RWPE2 (cell line): ENCODE measurements at regions not wholly inside any gene's neighbourhood (a gene's known extent, or its start where the extent isn't known, plus 50 kb on each side); places are given as distances from the start of the nearest gene placed in this dataset.
A peak's percentile ranks its signal among the peaks of the same experiment; 100 is the strongest.
"Not testable (repeated sequence)": the region's sequence is repeated elsewhere in the genome, so short reads cannot be mapped to it uniquely, and the experiment has no call there.

Source experiments
- ATAC-seq: fragments of 200-7000 bp; cut with Tn5 transposase; 3 replicates; pipeline ENCODE4 v1.9.1; 2021; ENCODE audit warnings: low read depth
- DNase-seq: peaks from one replicate; pipeline ENCODE4 v3.0.0-alpha.2; 2020; ENCODE audit warnings: low spot score
- H3K27ac ChIP-seq: fragments of 450-650 bp; 2 replicates; pipeline ENCODE4 v1.5.1; 2017; ENCODE audit warnings: mild to moderate bottlenecking; ENCODE audit not compliant: poor library complexity, severe bottlenecking
- H3K27me3 ChIP-seq: fragments of 250-450 bp; sonication (Bioruptor Pico); 2 replicates; pipeline ENCODE4 v1.5.1; 2021; ENCODE audit warnings: mild to moderate bottlenecking, moderate library complexity; ENCODE audit not compliant: insufficient read depth, poor library complexity, severe bottlenecking
- H3K36me3 ChIP-seq: fragments of 250-450 bp; sonication (Bioruptor Pico); 2 replicates; pipeline ENCODE4 v1.5.1; 2020; ENCODE audit warnings: low read depth, mild to moderate bottlenecking, moderate library complexity
- H3K4me1 ChIP-seq: fragments of 250-450 bp; sonication (Bioruptor Pico); 2 replicates; pipeline ENCODE4 v1.5.1; 2021; ENCODE audit warnings: mild to moderate bottlenecking, moderate library complexity; ENCODE audit not compliant: insufficient read depth, poor library complexity, severe bottlenecking
- H3K4me3 ChIP-seq: fragments of 250-450 bp; sonication (Bioruptor Pico); 2 replicates; pipeline ENCODE4 v1.5.1; 2021; ENCODE audit warnings: mild to moderate bottlenecking, moderate library complexity; ENCODE audit not compliant: severe bottlenecking
- H3K9me3 ChIP-seq: fragments of 250-450 bp; sonication (Bioruptor Pico); 2 replicates; pipeline ENCODE4 v1.5.1; 2021; ENCODE audit warnings: mild to moderate bottlenecking, moderate library complexity; ENCODE audit not compliant: severe bottlenecking
- TF ChIP-seq, protein P1 (sequence below): fragments of 450-650 bp; IDR thresholded peaks from one replicate; pipeline ENCODE4 v1.5.1; 2017; ENCODE audit warnings: mild to moderate bottlenecking, moderate library complexity; ENCODE audit not compliant: poor library complexity, severe bottlenecking

DNA sequence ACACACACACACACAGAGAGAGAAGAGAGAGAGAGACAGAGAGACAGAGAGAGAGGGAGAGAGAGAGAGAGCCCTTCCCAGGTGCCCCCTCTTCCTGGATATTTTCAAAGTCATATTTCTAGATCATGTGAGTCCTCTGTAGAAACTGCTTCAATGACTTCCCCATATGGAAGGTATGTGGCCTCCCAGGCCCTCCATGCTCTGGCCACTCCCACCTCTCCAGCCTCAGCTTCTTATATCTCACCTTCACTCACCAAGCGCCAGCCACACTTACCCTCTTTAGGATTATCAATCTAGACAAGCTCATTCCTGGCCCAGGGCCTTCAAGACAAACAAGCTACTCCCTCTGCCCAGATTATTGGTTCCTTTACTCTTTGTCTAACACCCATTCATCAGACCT, 259.7 kb downstream of the MTERF1 start:
- ATAC-seq (no peak), DNase-seq (no peak)
- H3K9me3 ChIP-seq, result no peaks in the 10 kb centered on the region
- no peak overlapping the region for H3K4me3 ChIP-seq
- H3K36me3 ChIP-seq, result no peaks in the 10 kb centered on the region
- no peaks in the 10 kb centered on the region for H3K4me1 ChIP-seq
- TF ChIP-seq, protein P1, sequence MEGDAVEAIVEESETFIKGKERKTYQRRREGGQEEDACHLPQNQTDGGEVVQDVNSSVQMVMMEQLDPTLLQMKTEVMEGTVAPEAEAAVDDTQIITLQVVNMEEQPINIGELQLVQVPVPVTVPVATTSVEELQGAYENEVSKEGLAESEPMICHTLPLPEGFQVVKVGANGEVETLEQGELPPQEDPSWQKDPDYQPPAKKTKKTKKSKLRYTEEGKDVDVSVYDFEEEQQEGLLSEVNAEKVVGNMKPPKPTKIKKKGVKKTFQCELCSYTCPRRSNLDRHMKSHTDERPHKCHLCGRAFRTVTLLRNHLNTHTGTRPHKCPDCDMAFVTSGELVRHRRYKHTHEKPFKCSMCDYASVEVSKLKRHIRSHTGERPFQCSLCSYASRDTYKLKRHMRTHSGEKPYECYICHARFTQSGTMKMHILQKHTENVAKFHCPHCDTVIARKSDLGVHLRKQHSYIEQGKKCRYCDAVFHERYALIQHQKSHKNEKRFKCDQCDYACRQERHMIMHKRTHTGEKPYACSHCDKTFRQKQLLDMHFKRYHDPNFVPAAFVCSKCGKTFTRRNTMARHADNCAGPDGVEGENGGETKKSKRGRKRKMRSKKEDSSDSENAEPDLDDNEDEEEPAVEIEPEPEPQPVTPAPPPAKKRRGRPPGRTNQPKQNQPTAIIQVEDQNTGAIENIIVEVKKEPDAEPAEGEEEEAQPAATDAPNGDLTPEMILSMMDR, result no peak
- H3K27me3 ChIP-seq, result no peaks in the 10 kb centered on the region
- no peak overlapping the region for H3K27ac ChIP-seq

DNA sequence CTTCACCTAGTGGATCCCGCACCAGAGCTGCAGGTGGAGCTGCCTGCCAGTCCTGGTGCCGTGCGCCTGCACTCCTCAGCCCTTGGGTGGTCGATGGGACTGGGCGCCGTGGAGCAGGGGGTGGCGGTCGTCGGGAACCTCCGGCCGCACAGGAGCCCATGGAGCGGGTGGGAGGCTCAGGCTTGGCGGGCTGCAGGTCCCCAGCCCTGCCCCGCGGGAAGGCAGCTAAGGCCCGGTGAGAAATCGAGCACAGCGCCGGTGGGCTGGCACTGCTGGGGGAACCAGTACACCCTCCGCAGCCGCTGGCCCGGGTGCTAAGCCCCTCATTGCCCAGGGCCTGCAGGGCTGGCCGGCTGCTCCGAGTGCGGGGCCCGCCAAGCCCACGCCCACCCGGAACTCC, 253.2 kb downstream of the MTERF1 start:
- not testable (repeated sequence) for H3K27me3 ChIP-seq, H3K36me3 ChIP-seq, DNase-seq, ATAC-seq, H3K4me3 ChIP-seq, H3K9me3 ChIP-seq, H3K27ac ChIP-seq
- H3K4me1 ChIP-seq, result peaks cover 11% of the 10 kb centered on the region

DNA sequence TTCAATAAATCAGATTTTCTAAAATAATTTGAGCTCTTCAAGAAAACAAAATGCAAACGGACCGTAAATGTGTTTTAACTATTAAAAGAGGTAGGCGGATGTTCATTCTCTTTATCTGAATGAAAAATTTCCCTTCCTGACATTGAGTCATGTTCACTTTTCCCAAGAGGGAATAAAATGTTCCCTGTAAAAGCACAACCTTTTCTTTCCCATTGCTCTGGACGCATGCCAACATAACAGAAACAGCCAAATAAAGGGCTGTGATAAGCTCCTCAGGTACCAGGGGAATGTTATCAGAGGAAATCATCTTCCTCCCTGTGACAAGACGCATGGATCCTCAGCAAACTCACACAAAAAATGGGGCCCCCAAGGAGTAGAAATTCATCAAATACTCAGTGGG, 251.8 kb downstream of the MTERF1 start:
- H3K4me3 ChIP-seq, result no peak overlapping the region
- ATAC-seq (peak; percentile 53; the same call in 1 of the 3 replicates), DNase-seq (no peak)
- H3K27me3 ChIP-seq, result no peaks in the 10 kb centered on the region
- no peaks in the 10 kb centered on the region for H3K36me3 ChIP-seq
- peaks cover 11% of the 10 kb centered on the region for H3K4me1 ChIP-seq
- TF ChIP-seq, protein P1, result no peak
- peak overlapping the region; percentile 76 for H3K27ac ChIP-seq
- H3K9me3 ChIP-seq, result no peaks in the 10 kb centered on the region

DNA sequence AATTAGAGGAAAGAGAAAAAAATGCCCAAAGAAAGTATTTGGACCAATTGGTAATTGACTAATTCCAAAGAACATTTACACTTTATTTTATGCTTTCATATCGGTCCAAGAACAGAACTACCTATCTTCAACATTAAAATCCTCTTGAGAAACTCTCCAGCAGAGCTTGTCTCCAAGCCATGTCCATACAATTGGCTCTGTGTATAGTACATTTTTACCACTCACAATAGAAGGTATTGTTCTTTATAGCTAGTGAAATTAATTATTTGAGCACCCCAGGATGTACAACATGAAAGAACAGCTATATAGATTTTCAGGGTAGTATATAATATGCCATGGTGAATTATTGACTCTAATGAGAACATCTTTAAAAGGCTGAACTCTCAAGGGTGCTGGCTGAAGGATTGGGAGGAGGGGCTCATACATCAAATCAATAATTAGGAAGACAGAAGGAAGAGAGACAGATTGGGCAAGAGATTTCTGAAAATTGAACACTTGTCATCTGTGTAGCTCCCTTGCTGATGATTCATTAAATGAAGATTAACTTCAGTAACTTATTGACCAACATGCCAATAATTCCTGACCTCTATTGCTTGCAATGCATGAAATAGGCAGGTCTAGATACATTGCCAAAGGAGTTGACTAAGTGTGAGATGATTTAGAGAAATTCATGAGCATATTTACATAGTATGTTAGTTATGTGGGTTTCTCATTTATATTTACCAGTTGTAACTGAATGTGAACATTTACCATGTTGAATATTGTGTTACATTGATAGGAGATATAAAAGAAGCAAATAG, 249.7 kb downstream of the MTERF1 start:
- ATAC-seq, result peak; percentile 37; the same call in 1 of the 3 replicates

DNA sequence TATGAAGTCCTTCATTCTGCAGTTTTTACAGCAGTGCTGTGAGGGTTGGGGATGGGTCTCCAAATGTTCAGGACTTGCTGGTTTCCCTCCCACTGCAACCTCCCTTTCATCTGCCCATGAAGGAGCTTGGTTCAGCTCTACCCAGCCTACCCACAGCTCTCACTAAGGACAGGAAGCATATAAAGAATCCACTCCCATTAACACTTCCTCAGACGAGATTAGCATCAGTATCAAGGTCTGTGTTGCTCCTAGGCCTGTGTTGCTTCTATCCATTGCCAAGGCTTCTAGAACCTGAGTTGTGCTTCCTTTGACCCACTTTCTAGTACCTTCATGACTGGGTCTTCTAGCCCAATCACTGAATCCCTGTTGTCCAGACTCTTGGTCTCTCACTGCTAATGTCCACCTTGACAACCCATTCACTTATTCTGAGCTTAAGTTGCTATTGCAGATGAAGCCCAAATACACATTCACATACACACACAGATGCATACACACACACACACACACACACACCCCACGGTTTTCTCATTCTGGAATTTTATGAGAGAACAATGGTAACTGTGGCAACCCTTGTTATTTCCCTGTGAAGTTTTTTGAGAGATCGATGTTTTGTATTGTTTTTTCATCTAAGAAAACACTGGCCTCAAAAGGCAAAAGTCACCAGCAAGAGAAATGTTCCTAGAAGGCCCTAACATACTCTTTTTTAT, 248.1 kb downstream of the MTERF1 start:
- Histone ChIP-seq H3K36me3 (no peaks in the 10 kb centered on the region), H3K4me1 (peaks cover 26% of the 10 kb centered on the region), H3K9me3 (no peaks in the 10 kb centered on the region), H3K27me3 (no peaks in the 10 kb centered on the region), H3K27ac (no peak overlapping the region), H3K4me3 (no peak overlapping the region)
- no peak for ATAC-seq
- no peak for DNase-seq
- TF ChIP-seq, protein P1, result no peak

More for the DNA sequence above, 249.7 kb downstream of the MTERF1 start:
- H3K27ac ChIP-seq, result peak overlapping the region; percentile 76
- H3K4me3 ChIP-seq, result no peak overlapping the region
- H3K9me3 ChIP-seq, result no peaks in the 10 kb centered on the region
- no peaks in the 10 kb centered on the region for H3K27me3 ChIP-seq
- DNase-seq, result no peak
- TF ChIP-seq, protein P1, result no peak
- peaks cover 26% of the 10 kb centered on the region for H3K4me1 ChIP-seq
- no peaks in the 10 kb centered on the region for H3K36me3 ChIP-seq
